Vagina (tissue), 2 donors: ENCODE measurements at regions not wholly inside any gene's neighbourhood (a gene's known extent, or its start where the extent isn't known, plus 50 kb on each side); places are given as distances from the start of the nearest gene placed in this dataset.

Experiments used
- DNase-seq, 2 donors: peaks; one replicate each; pipeline ENCODE4 v3.0.0-alpha.2; 2017; ENCODE audit errors: extremely low spot score in 2 of 2
- H3K27ac ChIP-seq: fragments of 200-600 bp; sonication (generic); one replicate; pipeline ENCODE4 v1.5.1; 2019
- H3K27me3 ChIP-seq: fragments of 200-600 bp; sonication (generic); one replicate; pipeline ENCODE4 v1.5.1; 2019
- H3K36me3 ChIP-seq, 2 donors: fragments of 200-600 bp; sonication (generic); one replicate each; pipeline ENCODE4 v1.5.1; 2017 to 2019
- H3K4me1 ChIP-seq: fragments of 200-600 bp; sonication (generic); one replicate; pipeline ENCODE4 v1.5.1; 2019
- H3K4me3 ChIP-seq, 2 donors: fragments of 200-600 bp; sonication (generic); 1 replicate in 1 of 2; 2 replicates in 1 of 2; pipeline ENCODE4 v1.5.1; 2016 to 2019
- H3K9me3 ChIP-seq: fragments of 200-600 bp; sonication (generic); one replicate; pipeline ENCODE4 v1.5.1; 2019
- POLR2A ChIP-seq, 2 donors: fragments of 450-650 bp; IDR thresholded peaks; one replicate each; pipeline ENCODE4 v1.6.1; 2017; ENCODE audit warnings: antibody characterized with exemption in 2 of 2, mild to moderate bottlenecking in 2 of 2, moderate library complexity in 2 of 2
- POLR2AphosphoS5 ChIP-seq, 2 donors: sonication (generic); formaldehyde crosslinking; IDR thresholded peaks; one replicate each; pipeline ENCODE4 v1.9.0; 2017; ENCODE audit warnings: antibody characterized with exemption in 2 of 2, mild to moderate bottlenecking in 2 of 2, low read depth in 1 of 2; ENCODE audit not compliant: insufficient read depth in 1 of 2
- intact Hi-C: fragments of 100-400 bp; cut with DNase I; formaldehyde crosslinking; loops from one replicate; pipeline ENCODE4 v1.15.1; 2023
- TF ChIP-seq, protein P1 (sequence below), 3 experiments: fragments of 450-650 bp in 2 of 3; fragments of 200-600 bp in 1 of 3; sonication (generic) in 1 of 3; IDR thresholded peaks; one replicate each; pipeline ENCODE4 v1.5.1; 2017 to 2019; ENCODE audit warnings: antibody characterized with exemption in 3 of 3, mild to moderate bottlenecking in 2 of 3, moderate library complexity in 2 of 3

DNA sequence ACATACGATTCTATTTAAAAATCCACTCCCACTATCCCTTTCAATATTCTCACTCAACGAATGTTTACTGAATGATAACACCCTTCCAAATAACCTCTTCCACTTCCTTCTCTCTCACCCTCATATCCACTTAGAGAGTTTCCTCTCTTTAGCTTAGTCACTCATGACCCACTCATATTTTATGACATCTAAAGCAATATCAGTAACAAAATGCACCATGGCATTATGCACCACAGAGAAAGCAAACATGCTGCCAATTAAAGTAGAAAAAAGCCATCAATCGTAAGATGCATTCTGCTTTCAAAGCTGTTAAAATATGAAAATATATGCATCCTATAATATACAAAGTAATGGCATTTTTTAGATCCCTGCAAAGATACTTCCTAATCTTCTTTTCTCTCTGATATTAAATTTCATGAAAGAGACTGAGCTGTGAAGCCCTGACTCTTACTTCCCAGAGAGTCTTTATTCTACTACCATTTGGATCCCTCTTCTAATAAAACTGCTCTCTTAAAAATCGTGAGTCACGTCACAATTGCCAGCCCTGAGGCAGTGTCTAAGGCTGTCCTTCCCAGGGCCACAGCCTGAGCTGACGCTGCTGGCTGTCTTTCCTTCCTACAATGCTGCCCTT lies 283.0 kb upstream of the KLF6 start:
- DNase-seq = no peak
- peak in 1 of 2 donors; percentile 36 for TF ChIP-seq POLR2AphosphoS5 (IDR thresholded peaks at IDR 0.05; ENCODE audit: insufficient read depth in 1 of 2, low read depth in 1 of 2)
- TF ChIP-seq, protein P1, sequence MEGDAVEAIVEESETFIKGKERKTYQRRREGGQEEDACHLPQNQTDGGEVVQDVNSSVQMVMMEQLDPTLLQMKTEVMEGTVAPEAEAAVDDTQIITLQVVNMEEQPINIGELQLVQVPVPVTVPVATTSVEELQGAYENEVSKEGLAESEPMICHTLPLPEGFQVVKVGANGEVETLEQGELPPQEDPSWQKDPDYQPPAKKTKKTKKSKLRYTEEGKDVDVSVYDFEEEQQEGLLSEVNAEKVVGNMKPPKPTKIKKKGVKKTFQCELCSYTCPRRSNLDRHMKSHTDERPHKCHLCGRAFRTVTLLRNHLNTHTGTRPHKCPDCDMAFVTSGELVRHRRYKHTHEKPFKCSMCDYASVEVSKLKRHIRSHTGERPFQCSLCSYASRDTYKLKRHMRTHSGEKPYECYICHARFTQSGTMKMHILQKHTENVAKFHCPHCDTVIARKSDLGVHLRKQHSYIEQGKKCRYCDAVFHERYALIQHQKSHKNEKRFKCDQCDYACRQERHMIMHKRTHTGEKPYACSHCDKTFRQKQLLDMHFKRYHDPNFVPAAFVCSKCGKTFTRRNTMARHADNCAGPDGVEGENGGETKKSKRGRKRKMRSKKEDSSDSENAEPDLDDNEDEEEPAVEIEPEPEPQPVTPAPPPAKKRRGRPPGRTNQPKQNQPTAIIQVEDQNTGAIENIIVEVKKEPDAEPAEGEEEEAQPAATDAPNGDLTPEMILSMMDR (IDR thresholded peaks at IDR 0.05) = no peak
- no peaks in the 10 kb centered on the region for H3K36me3 ChIP-seq
- no peaks in the 10 kb centered on the region for H3K9me3 ChIP-seq
- intact Hi-C loops = no loop called here
- no peaks in the 10 kb centered on the region for H3K27me3 ChIP-seq
- H3K4me3 ChIP-seq = no peak overlapping the region
- peaks cover 35% of the 10 kb centered on the region for H3K4me1 ChIP-seq
- peak overlapping the region; percentile 51 for H3K27ac ChIP-seq

GRCh38 chr10:4067531-4067930 lies 282.5 kb upstream of the KLF6 start:
- DNase-seq = no peak
- Histone ChIP-seq H3K27me3 (no peaks in the 10 kb centered on the region), H3K4me1 (peaks cover 39% of the 10 kb centered on the region), H3K36me3 (no peaks in the 10 kb centered on the region), H3K4me3 (no peak overlapping the region), H3K9me3 (no peaks in the 10 kb centered on the region), H3K27ac (peak overlapping the region; percentile 51)
- no peak for TF ChIP-seq POLR2A (IDR thresholded peaks at IDR 0.05)
- TF ChIP-seq, protein P1 (IDR thresholded peaks at IDR 0.05) = no peak
- TF ChIP-seq POLR2AphosphoS5 (IDR thresholded peaks at IDR 0.05; ENCODE audit: insufficient read depth in 1 of 2, low read depth in 1 of 2) = no peak
- intact Hi-C loops = no loop called here

DNA sequence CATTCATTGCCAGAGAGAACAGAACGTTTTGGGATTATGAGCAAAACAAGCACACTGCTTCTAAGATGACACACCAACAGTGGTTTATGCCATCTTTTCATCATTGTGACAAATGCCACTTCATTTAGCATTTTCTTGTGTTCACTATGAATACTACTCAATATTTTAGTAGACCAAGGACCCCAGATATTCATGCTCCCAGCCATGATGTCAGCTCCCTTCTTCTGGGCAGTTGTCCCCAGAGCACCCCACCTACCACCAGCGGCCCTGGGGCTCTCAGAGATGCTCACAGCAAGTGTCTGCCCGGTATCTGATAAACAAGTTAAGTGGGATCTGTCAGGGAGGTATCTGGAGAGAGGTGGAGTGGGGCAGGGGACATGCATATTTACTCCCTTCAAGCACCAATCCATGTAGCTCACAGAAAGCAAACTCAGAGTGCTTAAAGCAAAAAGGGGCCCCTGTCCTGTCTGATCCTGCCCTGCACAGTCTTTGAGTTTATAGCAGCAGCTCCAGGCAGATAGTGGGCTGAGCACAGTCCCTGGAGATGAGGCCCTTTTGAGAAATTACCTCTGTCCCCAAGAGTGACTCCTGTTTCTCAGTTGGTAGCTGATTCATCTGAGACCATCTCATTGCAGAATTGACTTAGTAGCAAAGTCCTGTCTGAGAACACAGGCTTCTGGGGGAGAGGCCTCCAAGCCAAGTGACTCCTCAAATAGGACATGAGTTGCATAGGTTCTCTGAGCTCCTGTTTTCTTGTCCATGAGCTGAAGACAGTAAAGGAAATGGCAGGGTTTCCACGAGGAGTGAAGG lies 281.8 kb upstream of the KLF6 start:
- Histone ChIP-seq H3K27me3 (no peaks in the 10 kb centered on the region), H3K27ac (peak overlapping the region; percentile 51), H3K36me3 (no peaks in the 10 kb centered on the region), H3K4me3 (no peak overlapping the region), H3K4me1 (peaks cover 46% of the 10 kb centered on the region), H3K9me3 (no peaks in the 10 kb centered on the region)
- no peak for TF ChIP-seq POLR2AphosphoS5 (IDR thresholded peaks at IDR 0.05; ENCODE audit: insufficient read depth in 1 of 2, low read depth in 1 of 2)
- TF ChIP-seq POLR2A (IDR thresholded peaks at IDR 0.05) = no peak
- TF ChIP-seq, protein P1 (IDR thresholded peaks at IDR 0.05) = no peak
- intact Hi-C loops = no loop called here
- DNase-seq = peak in 1 of 2 donors; percentile 81

DNA sequence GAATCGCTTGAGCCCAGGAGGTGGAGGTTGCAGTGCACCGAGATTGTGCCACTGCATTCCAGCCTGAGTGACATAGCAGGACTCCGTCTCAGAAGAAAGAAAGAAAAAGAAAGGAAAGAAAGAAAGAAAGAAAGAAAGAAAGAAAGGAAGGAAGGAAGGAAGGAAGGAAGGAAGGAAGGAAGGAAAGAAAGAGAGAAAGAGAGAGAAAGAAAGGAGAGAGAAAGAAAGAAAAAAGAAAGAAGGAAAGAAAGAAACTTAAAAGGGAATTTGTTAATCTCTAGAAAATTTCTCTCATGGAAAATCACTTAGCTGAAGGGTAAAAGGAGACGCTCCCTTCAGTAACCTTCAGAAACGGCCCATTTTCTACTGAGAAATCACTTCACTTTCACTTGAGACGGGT lies 279.5 kb upstream of the KLF6 start:
- Histone ChIP-seq H3K4me3 (no peak overlapping the region), H3K9me3 (no peaks in the 10 kb centered on the region), H3K27ac (no peak overlapping the region), H3K4me1 (peaks cover 64% of the 10 kb centered on the region), H3K27me3 (no peaks in the 10 kb centered on the region), H3K36me3 (no peaks in the 10 kb centered on the region)
- no peak for DNase-seq
- intact Hi-C loops = no loop called here
- TF ChIP-seq POLR2A (IDR thresholded peaks at IDR 0.05) (no peak), POLR2AphosphoS5 (IDR thresholded peaks at IDR 0.05; ENCODE audit: insufficient read depth in 1 of 2, low read depth in 1 of 2) (no peak)
- TF ChIP-seq, protein P1 (IDR thresholded peaks at IDR 0.05) = no peak

DNA sequence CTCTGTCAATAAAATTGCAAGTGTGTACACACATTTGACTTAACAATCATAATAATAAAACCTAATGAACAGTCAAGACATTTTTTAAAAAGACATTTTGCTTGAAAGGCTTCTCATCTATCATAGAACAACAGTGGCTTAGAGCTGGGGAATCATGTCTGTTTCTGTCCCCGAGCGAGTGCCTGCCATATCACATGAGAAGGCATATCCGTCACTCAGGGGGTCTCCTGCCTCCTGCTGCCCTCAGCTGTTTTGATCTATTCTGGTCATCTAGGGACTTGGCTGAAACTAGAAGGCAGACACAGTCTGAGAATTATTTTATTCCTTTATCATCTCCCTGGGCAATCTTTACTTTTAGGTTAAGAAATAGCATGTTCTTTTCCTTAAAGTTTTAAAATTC lies 278.7 kb upstream of the KLF6 start:
- TF ChIP-seq POLR2AphosphoS5 (IDR thresholded peaks at IDR 0.05; ENCODE audit: insufficient read depth in 1 of 2, low read depth in 1 of 2) (no peak), POLR2A (IDR thresholded peaks at IDR 0.05) (no peak)
- TF ChIP-seq, protein P1 (IDR thresholded peaks at IDR 0.05) = no peak
- Histone ChIP-seq H3K4me1 (peaks cover 63% of the 10 kb centered on the region), H3K36me3 (no peaks in the 10 kb centered on the region), H3K27me3 (no peaks in the 10 kb centered on the region), H3K9me3 (no peaks in the 10 kb centered on the region), H3K4me3 (no peak overlapping the region), H3K27ac (no peak overlapping the region)
- intact Hi-C loops = no loop called here
- peak in 1 of 2 donors; percentile 52 for DNase-seq
